ACC112 (cell line): ENCODE measurements at regions not wholly inside any gene's neighbourhood (a gene's known extent, or its start where the extent isn't known, plus 50 kb on each side); places are given as distances from the start of the nearest gene placed in this dataset.
"Not testable (repeated sequence)": the region's sequence is repeated elsewhere in the genome, so short reads cannot be mapped to it uniquely, and the experiment has no call there.

Experiments used
- H2AFZ ChIP-seq: fragments of 200-600 bp; sonication (generic); one replicate; pipeline ENCODE4 v1.6.0; 2017; ENCODE audit warnings: antibody characterized with exemption, low read length; ENCODE audit not compliant: unreplicated experiment
- H3K27ac ChIP-seq: fragments of 200-600 bp; sonication (generic); 2 replicates; pipeline ENCODE4 v1.5.1; 2014; ENCODE audit warnings: low read depth, mild to moderate bottlenecking, antibody characterized with exemption, low read length, moderate library complexity
- H3K27me3 ChIP-seq: fragments of 200-600 bp; sonication (generic); 2 replicates; pipeline ENCODE4 v1.6.1; 2014; ENCODE audit warnings: mild to moderate bottlenecking, antibody characterized with exemption, low read length, moderate library complexity, mixed read lengths; ENCODE audit not compliant: insufficient read depth
- H3K36me3 ChIP-seq: fragments of 200-600 bp; sonication (generic); 2 replicates; pipeline ENCODE4 v1.6.1; 2016; ENCODE audit warnings: mild to moderate bottlenecking, antibody characterized with exemption, low read length, moderate library complexity, mixed read lengths; ENCODE audit not compliant: insufficient read depth
- H3K4me1 ChIP-seq: fragments of 200-600 bp; sonication (generic); one replicate; pipeline ENCODE4 v1.6.1; 2016; ENCODE audit warnings: low read length, mixed read lengths; ENCODE audit not compliant: insufficient read depth, unreplicated experiment, control insufficient read depth
- H3K4me3 ChIP-seq: fragments of 200-600 bp; sonication (generic); 2 replicates; pipeline ENCODE4 v1.5.1; 2014; ENCODE audit warnings: mild to moderate bottlenecking, low read depth, low read length
- H3K79me2 ChIP-seq: fragments of 200-600 bp; sonication (generic); one replicate; pipeline ENCODE4 v1.6.0; 2016; ENCODE audit warnings: low read length; ENCODE audit not compliant: control insufficient read depth, unreplicated experiment, insufficient read depth

GRCh38 chr7:138195151-138195571, 118.9 kb downstream of the AKR1D1 start:
- Histone ChIP-seq H3K79me2 (no peaks in the 10 kb centered on the region), H3K27me3 (peaks cover 2% of the 10 kb centered on the region), H3K36me3 (no peaks in the 10 kb centered on the region), H3K27ac (no peak overlapping the region), H3K4me1 (no peaks in the 10 kb centered on the region), H3K4me3 (no peak overlapping the region), H2AFZ (no peak overlapping the region)

DNA sequence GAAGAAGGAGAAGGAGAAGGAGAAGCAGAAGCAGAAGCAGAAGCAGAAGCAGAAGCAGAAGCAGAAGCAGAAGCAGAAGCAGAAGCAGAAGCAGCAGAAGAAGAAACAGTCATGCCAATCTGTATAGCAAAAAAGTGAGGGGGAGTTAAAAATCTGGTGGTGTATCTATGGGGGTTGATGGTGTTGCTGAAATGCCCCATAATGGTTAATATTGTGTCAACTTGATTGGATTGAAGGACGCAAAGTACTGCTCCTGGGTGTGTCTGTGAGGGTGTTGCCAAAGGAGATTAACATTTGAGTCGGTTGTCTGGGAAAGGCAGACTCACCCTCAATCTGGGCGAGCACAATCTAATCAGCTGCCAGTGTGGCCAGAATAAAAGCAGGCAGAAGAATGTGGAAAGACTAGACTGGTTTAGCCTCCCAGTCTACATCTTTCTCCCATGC, 120.3 kb downstream of the AKR1D1 start:
- H3K4me1 ChIP-seq, H3K4me3 ChIP-seq, H3K27me3 ChIP-seq, H3K27ac ChIP-seq, H3K79me2 ChIP-seq, H3K36me3 ChIP-seq, H2AFZ ChIP-seq: not testable (repeated sequence)

DNA sequence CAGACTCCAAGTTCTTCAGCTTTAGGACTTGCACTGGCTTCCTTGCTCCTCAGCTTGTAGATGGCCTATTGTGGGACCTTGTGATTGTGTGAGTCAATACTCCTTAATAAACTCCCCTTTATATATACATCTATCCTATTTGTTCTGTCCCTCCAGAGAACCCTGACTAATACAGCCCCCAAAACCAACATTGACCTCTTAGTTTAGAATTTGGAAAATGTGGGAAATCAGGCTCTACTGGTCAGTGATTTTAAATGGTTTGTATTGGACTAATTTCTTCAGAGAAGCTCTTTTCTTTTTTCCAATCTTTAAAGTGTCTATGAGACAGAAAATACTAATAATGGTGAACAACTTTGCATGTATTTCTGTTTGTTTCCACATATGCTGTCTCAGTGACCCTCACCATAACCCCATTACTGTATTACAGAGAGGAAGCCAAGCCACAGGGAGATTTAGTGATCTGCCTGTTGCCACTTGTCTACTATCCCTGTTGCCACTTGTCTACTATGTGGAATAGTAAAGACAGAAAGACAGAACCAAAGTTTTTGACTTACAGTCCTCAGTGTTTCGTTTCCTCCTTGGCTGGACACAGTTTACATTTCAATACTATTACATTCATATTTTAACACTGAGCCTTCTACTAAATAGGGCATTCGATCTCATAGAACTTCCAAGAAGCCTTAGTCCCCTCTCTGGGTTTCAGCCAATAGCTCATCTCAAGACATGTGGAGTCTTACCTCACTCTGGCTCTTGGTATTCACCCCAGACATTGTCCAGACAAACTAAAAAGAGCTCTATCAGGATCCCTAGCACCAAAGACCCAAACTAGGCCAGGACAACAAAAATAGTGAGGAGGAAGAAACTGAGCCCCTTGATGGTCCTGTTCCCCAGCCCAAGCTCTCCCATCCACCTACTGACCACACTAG, 121.0 kb downstream of the AKR1D1 start:
- no peaks in the 10 kb centered on the region for H3K79me2 ChIP-seq
- H3K36me3 ChIP-seq: no peaks in the 10 kb centered on the region
- peaks cover 3% of the 10 kb centered on the region for H3K27me3 ChIP-seq
- no peak overlapping the region for H3K4me3 ChIP-seq
- no peaks in the 10 kb centered on the region for H3K4me1 ChIP-seq
- H3K27ac ChIP-seq: no peak overlapping the region
- no peak overlapping the region for H2AFZ ChIP-seq

- Histone ChIP-seq H3K27ac (no peak overlapping the region), H3K36me3 (no peaks in the 10 kb centered on the region), H3K27me3 (peaks cover 12% of the 10 kb centered on the region; the same call in 1 of the 2 replicates), H2AFZ (no peak overlapping the region), H3K79me2 (no peaks in the 10 kb centered on the region), H3K4me3 (no peak overlapping the region), H3K4me1 (no peaks in the 10 kb centered on the region)
Measured at GRCh38 chr7:138204285-138204981, 128.2 kb downstream of the AKR1D1 start.

- H3K27ac ChIP-seq: no peak overlapping the region
Measured at GRCh38 chr7:138204982-138205298, 128.7 kb downstream of the AKR1D1 start.

GRCh38 chr7:138205614-138206150, 129.4 kb downstream of the AKR1D1 start:
- no peaks in the 10 kb centered on the region for H3K36me3 ChIP-seq
- H3K27ac ChIP-seq: no peak overlapping the region
- H2AFZ ChIP-seq: no peak overlapping the region
- no peak overlapping the region for H3K4me3 ChIP-seq
- H3K79me2 ChIP-seq: no peaks in the 10 kb centered on the region
- H3K4me1 ChIP-seq: no peaks in the 10 kb centered on the region
- H3K27me3 ChIP-seq: peaks cover 9% of the 10 kb centered on the region; the same call in 1 of the 2 replicates

More at GRCh38 chr7:138204982-138205298, 128.7 kb downstream of the AKR1D1 start:
- no peak overlapping the region for H3K4me3 ChIP-seq
- H3K27me3 ChIP-seq: peaks cover 12% of the 10 kb centered on the region; the same call in 1 of the 2 replicates
- H2AFZ ChIP-seq: no peak overlapping the region
- no peaks in the 10 kb centered on the region for H3K79me2 ChIP-seq
- no peaks in the 10 kb centered on the region for H3K4me1 ChIP-seq
- H3K36me3 ChIP-seq: no peaks in the 10 kb centered on the region

- no peak overlapping the region for H3K4me3 ChIP-seq
- no peak overlapping the region for H3K27ac ChIP-seq
- no peaks in the 10 kb centered on the region for H3K36me3 ChIP-seq
- no peak overlapping the region for H2AFZ ChIP-seq
- H3K4me1 ChIP-seq: no peaks in the 10 kb centered on the region
- peaks cover 16% of the 10 kb centered on the region; the same call in 1 of the 2 replicates for H3K27me3 ChIP-seq
- no peaks in the 10 kb centered on the region for H3K79me2 ChIP-seq
Measured at GRCh38 chr7:138207555-138207971, 131.3 kb downstream of the AKR1D1 start.

GRCh38 chr7:138208142-138208570, 131.9 kb downstream of the AKR1D1 start:
- Histone ChIP-seq H3K36me3 (no peaks in the 10 kb centered on the region), H2AFZ (no peak overlapping the region), H3K4me1 (no peaks in the 10 kb centered on the region), H3K79me2 (no peaks in the 10 kb centered on the region), H3K27me3 (peaks cover 16% of the 10 kb centered on the region; the same call in 1 of the 2 replicates), H3K27ac (no peak overlapping the region), H3K4me3 (no peak overlapping the region)

DNA sequence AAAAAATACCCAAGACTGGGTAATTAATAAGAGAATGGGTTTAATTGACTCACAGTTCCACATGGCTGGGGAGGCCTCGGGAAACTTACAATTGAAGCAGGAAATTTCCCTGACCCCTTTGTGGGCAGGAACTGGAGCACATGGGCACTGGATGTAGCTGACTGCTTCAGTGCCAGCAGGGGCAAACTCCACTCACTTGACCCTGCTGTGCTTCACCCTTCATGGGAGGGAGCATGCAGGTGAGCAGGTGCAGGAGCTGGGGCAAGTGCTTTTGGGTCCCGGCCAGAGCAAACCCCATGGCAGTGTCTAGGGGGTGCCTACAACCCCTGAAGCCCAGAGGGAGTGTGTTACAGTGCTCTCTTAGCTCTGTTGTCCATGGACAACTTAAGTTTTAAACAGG, 132.6 kb downstream of the AKR1D1 start:
- Histone ChIP-seq H3K27me3 (peaks cover 16% of the 10 kb centered on the region; the same call in 1 of the 2 replicates), H3K79me2 (no peaks in the 10 kb centered on the region), H3K4me1 (no peaks in the 10 kb centered on the region), H3K36me3 (no peaks in the 10 kb centered on the region), H2AFZ (no peak overlapping the region), H3K27ac (no peak overlapping the region), H3K4me3 (no peak overlapping the region)

DNA sequence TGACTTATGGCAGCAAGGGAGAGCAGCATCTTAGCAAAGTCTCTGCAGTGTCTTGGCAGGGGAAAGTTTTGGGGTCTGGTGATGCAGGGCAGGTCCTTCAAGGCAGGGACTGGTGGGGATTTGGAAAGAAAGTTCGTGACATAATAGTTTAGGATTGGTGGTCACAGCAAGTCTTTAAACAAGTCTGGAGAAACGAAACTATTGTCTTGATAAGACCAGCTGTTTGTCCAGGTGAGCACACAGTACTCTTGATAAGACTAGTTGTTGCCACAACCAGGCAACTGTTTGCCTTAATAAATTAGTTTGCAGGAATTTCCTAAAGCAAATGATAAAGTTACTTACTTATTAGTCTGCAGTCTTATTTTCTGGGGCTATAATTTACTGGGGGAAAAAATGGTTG, 136.1 kb downstream of the AKR1D1 start:
- Histone ChIP-seq H3K27ac (no peak overlapping the region), H3K36me3 (no peaks in the 10 kb centered on the region), H2AFZ (no peak overlapping the region), H3K4me3 (no peak overlapping the region), H3K79me2 (no peaks in the 10 kb centered on the region), H3K4me1 (no peaks in the 10 kb centered on the region), H3K27me3 (0 out of 2 replicates have a peak, but pooled peaks cover 14% of the 10 kb centered on the region)
